GM13976 (cell line): ENCODE measurements at regions not wholly inside any gene's neighbourhood (a gene's known extent, or its start where the extent isn't known, plus 50 kb on each side); places are given as distances from the start of the nearest gene placed in this dataset.

ENCODE experiments used
- DNase-seq: peaks from one replicate; pipeline ENCODE4 v3.0.0; 2012; ENCODE audit warnings: low spot score
- CTCF ChIP-seq: IDR thresholded peaks from 2 replicates; pipeline ENCODE4 v1.5.1; 2012; ENCODE audit warnings: borderline replicate concordance, mild to moderate bottlenecking; ENCODE audit not compliant: insufficient read depth; ENCODE audit errors: extremely low read depth, missing control alignments, control extremely low read depth
- in situ Hi-C: fragments of 300-500 bp; cut with MboI; formaldehyde crosslinking; loops from one replicate; pipeline ENCODE4 v1.12.0; 2022; ENCODE audit warnings: low sequenced_read_pairs, mixed read lengths, inconsistent platforms; ENCODE audit not compliant: unreplicated experiment

GRCh38 chr21:15676935-15677334 is 52.8 kb upstream of the USP25 start:
- DNase-seq = no peak
- TF ChIP-seq CTCF = no peak
- in situ Hi-C loops = no loop called here

- in situ Hi-C loops = no loop called here
- TF ChIP-seq CTCF = no peak
- DNase-seq = no peak
Measured at GRCh38 chr21:15679630-15680029, 50.2 kb upstream of the USP25 start.
